ENCODE measurements at regions not wholly inside any gene's neighbourhood (a gene's known extent, or its start where the extent isn't known, plus 50 kb on each side); places are given as distances from the start of the nearest gene placed in this dataset.

DNA sequence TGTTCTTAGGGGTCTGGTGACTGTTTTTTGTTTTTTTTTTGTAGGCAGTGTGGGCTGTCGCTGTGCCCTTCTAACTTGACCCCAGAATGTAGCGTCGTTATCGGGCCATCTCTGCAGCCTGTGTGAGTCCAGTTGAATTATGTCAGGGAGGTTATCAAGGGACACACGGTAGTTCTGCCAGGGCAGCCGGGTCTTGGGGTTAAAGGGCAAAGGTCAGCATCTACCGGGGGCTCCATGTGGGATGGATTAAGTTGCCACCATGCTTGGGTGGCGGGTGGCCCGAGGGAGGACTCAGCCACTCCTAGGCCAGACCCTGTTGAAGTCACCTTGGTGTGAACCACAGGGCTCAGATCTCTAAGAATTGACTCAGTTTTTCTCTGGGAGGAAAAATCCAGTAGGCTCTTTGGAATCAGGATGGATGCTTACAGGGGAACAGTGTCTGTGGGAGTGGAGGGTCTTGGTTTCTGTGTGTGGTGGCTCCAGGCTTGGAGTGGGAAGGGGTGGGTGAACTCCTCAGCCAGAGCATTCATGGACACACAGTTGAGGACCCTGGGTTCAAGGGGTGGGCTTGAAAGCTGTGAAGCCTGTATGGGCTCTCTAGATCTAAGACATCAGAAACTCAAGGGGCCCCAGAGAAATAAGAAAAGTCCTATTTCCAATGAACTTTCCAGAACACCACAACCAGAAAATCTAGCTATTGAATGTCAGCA, 191.7 kb downstream of the IRF8 start:
- H3K4me1 ChIP-seq, result no peaks in the 10 kb centered on the region
- no peaks in the 10 kb centered on the region for H3K9me3 ChIP-seq
- no peak overlapping the region for H3K4me3 ChIP-seq
- peaks cover 0 to 24% of the 10 kb centered on the region in 2 donors for H3K27me3 ChIP-seq
- H3K27ac ChIP-seq, result no peak overlapping the region
- intact Hi-C loops (cut with DNase I; ENCODE audit: low total_unique reads), result no loop called here
- no peaks in the 10 kb centered on the region for H3K36me3 ChIP-seq
- TF ChIP-seq, protein P1, sequence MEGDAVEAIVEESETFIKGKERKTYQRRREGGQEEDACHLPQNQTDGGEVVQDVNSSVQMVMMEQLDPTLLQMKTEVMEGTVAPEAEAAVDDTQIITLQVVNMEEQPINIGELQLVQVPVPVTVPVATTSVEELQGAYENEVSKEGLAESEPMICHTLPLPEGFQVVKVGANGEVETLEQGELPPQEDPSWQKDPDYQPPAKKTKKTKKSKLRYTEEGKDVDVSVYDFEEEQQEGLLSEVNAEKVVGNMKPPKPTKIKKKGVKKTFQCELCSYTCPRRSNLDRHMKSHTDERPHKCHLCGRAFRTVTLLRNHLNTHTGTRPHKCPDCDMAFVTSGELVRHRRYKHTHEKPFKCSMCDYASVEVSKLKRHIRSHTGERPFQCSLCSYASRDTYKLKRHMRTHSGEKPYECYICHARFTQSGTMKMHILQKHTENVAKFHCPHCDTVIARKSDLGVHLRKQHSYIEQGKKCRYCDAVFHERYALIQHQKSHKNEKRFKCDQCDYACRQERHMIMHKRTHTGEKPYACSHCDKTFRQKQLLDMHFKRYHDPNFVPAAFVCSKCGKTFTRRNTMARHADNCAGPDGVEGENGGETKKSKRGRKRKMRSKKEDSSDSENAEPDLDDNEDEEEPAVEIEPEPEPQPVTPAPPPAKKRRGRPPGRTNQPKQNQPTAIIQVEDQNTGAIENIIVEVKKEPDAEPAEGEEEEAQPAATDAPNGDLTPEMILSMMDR (IDR thresholded peaks at IDR 0.05), result no peak
- DNase-seq, result peak in 1 of 2 donors; percentile 40

DNA sequence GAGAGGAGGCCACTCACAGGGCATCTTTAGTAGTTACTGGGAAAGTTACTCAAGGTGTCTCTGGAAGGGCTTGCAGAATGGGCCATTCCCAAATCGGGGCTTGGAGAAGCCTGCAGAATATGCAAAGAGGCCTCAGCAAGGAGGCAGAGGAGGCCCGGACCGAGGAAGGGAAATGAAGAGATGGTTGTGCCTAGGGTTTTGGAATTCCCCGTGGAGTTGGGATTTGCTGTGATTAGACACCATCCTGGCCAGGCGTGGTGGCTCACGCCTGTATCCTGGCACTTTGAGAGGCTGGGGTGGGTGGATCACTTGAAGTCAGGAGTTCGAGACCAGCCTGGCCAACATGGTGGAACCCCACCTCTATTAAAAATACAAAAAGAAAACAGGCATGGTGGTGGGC, 193.0 kb downstream of the IRF8 start:
- Histone ChIP-seq H3K4me1 (no peaks in the 10 kb centered on the region), H3K4me3 (no peak overlapping the region), H3K9me3 (no peaks in the 10 kb centered on the region), H3K27me3 (peaks cover 0 to 24% of the 10 kb centered on the region in 2 donors), H3K36me3 (no peaks in the 10 kb centered on the region), H3K27ac (no peak overlapping the region)
- TF ChIP-seq, protein P1 (IDR thresholded peaks at IDR 0.05), result no peak
- DNase-seq, result peak in 1 of 2 donors; percentile 54
- intact Hi-C loops (cut with DNase I; ENCODE audit: low total_unique reads), result no loop called here

- Histone ChIP-seq H3K9me3 (no peaks in the 10 kb centered on the region), H3K4me1 (no peaks in the 10 kb centered on the region), H3K4me3 (no peak overlapping the region), H3K27me3 (peaks cover 0 to 21% of the 10 kb centered on the region in 2 donors), H3K36me3 (no peaks in the 10 kb centered on the region), H3K27ac (no peak overlapping the region)
- TF ChIP-seq, protein P1 (IDR thresholded peaks at IDR 0.05), result no peak
- intact Hi-C loops (cut with DNase I; ENCODE audit: low total_unique reads), result no loop called here
- peak in 1 of 2 donors; percentile 51 for DNase-seq
These were observed 193.9 kb downstream of the IRF8 start for GRCh38 chr16:86092586-86093480.

DNA sequence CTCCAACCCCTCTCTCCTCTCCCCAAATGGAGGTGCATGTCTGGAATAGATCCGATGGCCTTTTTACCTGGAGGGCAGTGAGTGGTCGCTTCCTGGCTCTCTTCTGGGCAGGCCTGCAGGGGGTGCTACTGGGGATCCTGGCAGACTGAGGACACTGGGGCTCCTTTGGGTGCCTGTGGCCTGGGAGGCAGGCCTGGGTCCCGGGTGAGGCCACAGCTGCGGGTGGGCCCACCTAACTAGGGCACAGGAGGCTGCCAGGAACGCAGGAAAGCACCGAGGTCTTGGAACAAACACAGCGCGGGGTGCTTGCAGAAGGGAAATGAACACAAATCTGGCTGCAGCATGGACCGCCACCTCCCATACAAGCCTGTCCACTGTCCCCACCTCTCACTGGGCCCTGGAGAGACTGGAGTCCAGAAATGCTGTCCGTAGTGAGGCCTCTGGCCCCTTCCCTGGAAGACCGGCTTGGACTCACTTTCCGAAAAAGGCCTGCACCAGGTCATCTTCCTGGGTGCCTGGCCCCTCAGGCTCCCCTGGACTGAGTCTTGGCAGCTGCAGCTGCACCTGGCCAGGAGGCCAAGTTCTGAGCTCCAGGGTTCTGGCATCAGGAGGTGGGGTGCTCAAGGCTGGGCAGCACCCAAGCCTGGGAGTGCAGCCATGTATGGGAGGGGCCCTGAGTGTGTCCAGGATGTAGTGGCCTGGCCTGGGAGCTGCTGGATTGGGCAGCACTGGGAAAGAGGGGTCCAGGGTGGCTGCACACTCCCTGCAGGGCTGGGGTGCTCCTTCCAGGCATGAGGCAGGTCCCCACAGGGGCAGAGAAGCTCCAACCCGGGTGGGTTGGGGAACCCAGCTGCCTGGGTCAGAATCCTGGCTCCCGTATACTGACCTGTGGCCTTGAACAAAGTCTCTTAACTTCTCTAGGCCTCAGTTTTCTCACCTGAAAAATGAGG, 195.1 kb downstream of the IRF8 start:
- no peak overlapping the region for H3K4me3 ChIP-seq
- no peaks in the 10 kb centered on the region for H3K4me1 ChIP-seq
- peaks cover 0 to 17% of the 10 kb centered on the region in 2 donors for H3K27me3 ChIP-seq
- H3K27ac ChIP-seq, result no peak overlapping the region
- no peaks in the 10 kb centered on the region for H3K36me3 ChIP-seq
- DNase-seq, result peak in 1 of 2 donors; percentile 61
- TF ChIP-seq, protein P1 (IDR thresholded peaks at IDR 0.05), result no peak
- intact Hi-C loops (cut with DNase I; ENCODE audit: low total_unique reads), result no loop called here
- H3K9me3 ChIP-seq, result no peaks in the 10 kb centered on the region

GRCh38 chr16:86095131-86095752, 196.3 kb downstream of the IRF8 start:
- no peak overlapping the region for H3K27ac ChIP-seq
- no peaks in the 10 kb centered on the region for H3K9me3 ChIP-seq
- TF ChIP-seq, protein P1 (IDR thresholded peaks at IDR 0.05), result no peak
- no peaks in the 10 kb centered on the region for H3K4me1 ChIP-seq
- H3K4me3 ChIP-seq, result no peak overlapping the region
- H3K27me3 ChIP-seq, result peaks cover 0 to 15% of the 10 kb centered on the region in 2 donors
- H3K36me3 ChIP-seq, result no peaks in the 10 kb centered on the region
- intact Hi-C loops (cut with DNase I; ENCODE audit: low total_unique reads), result no loop called here
- DNase-seq, result peak in 1 of 2 donors; percentile 35
